ENCODE measurements at regions not wholly inside any gene's neighbourhood (a gene's known extent, or its start where the extent isn't known, plus 50 kb on each side); places are given as distances from the start of the nearest gene placed in this dataset.

- Histone ChIP-seq H3K4ac (replicated peaks; ENCODE audit: insufficient read length, low read depth, low read length) (no peak overlapping the region), H3K14ac (ENCODE audit: insufficient read length) (no peak overlapping the region), H3K4me2 (ENCODE audit: insufficient read depth in 1 of 2, low read depth in 2 of 2, low read length in 2 of 2) (no peak overlapping the region), H3K27ac (ENCODE audit: low read depth, low read length) (no peak overlapping the region), H3K27me3 (replicated peaks in 1 of 4; ENCODE audit: control insufficient read depth in 3 of 4, extremely low read depth in 1 of 4, insufficient read depth in 3 of 4, low read length in 3 of 4) (peaks cover 0 to 4% (median 0%) of the 10 kb centered on the region in 4 experiments; a peak in 1 of 7 replicates), H4K91ac (replicated peaks; ENCODE audit: insufficient read length, low read length) (no peak overlapping the region), H3K79me1 (ENCODE audit: low read depth, low read length) (no peaks in the 10 kb centered on the region), H4K5ac (ENCODE audit: insufficient read length, low read depth, low read length) (no peak overlapping the region), H2BK12ac (ENCODE audit: low read depth, low read length) (no peak overlapping the region), H2AK5ac (ENCODE audit: low read depth, low read length) (no peak overlapping the region), H3K18ac (ENCODE audit: extremely low read depth, low read length) (no peak overlapping the region), H3K4me3 (ENCODE audit: extremely low read depth in 1 of 4, insufficient read depth in 2 of 4, low read depth in 3 of 4, low read length in 4 of 4) (no peak overlapping the region), H4K8ac (ENCODE audit: extremely low read depth, insufficient read depth, low read length) (no peak overlapping the region), H2BK20ac (ENCODE audit: low read length) (no peak overlapping the region), H4K20me1 (replicated peaks in 1 of 2; ENCODE audit: control insufficient read depth in 1 of 2, insufficient read depth in 2 of 2, low read length in 2 of 2) (no peaks in the 10 kb centered on the region), H3K23me2 (ENCODE audit: low read depth, low read length) (no peaks in the 10 kb centered on the region), H3K79me2 (ENCODE audit: control insufficient read depth in 1 of 2, insufficient read depth in 2 of 2, low read length in 2 of 2) (no peaks in the 10 kb centered on the region), H3K23ac (ENCODE audit: insufficient read length) (no peak overlapping the region), H2BK15ac (ENCODE audit: low read length) (no peak overlapping the region), H2BK120ac (replicated peaks; ENCODE audit: low read depth, low read length) (no peak overlapping the region), H3K36me3 (ENCODE audit: control insufficient read depth in 2 of 4, insufficient read depth in 4 of 4, low read length in 3 of 4) (no peaks in the 10 kb centered on the region), H2AFZ (ENCODE audit: low read length) (no peak overlapping the region), H3K56ac (replicated peaks; ENCODE audit: insufficient read length, low read depth, low read length) (no peak overlapping the region), H3K4me1 (replicated peaks in 1 of 4; ENCODE audit: control insufficient read depth in 3 of 4, insufficient read depth in 4 of 4, low read length in 3 of 4) (no peaks in the 10 kb centered on the region), H3K9me3 (ENCODE audit: insufficient read depth in 2 of 2, low read depth in 1 of 2, low read length in 1 of 2) (peaks cover 2 to 4% of the 10 kb centered on the region in 2 experiments; a peak in 2 of 4 replicates), H3K9ac (replicated peaks in 1 of 4; ENCODE audit: extremely low read depth in 1 of 4, low read depth in 3 of 4, low read length in 3 of 4) (no peak overlapping the region), H2BK5ac (ENCODE audit: low read depth, low read length) (no peak overlapping the region)
- ChIA-PET CTCF (ENCODE audit: partially characterized antibody) (no interaction called here), POLR2A (ENCODE audit: partially characterized antibody) (no interaction called here)
- no peak for FAIRE-seq
- peak in 1 of 2 experiments; percentile 20 for DNase-seq (ENCODE audit: low read depth in 1 of 2, low spot score in 2 of 2)
- no peak for TF ChIP-seq SP4 (IDR thresholded peaks at IDR 0.05; ENCODE audit: low read length)
- no peak for TF ChIP-seq TCF12 (IDR thresholded peaks at IDR 0.05; ENCODE audit: low read depth, low read length)
- no peak for TF ChIP-seq EGR1 (IDR thresholded peaks at IDR 0.05; ENCODE audit: borderline replicate concordance, low read depth, low read length)
- no peak for TF ChIP-seq CREB1 (IDR thresholded peaks at IDR 0.05)
- no peak for TF ChIP-seq CTBP2 (IDR thresholded peaks at IDR 0.05; ENCODE audit: borderline replicate concordance, insufficient read depth, insufficient read length, low read length)
- TF ChIP-seq, protein P1, sequence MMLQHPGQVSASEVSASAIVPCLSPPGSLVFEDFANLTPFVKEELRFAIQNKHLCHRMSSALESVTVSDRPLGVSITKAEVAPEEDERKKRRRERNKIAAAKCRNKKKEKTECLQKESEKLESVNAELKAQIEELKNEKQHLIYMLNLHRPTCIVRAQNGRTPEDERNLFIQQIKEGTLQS (IDR thresholded peaks at IDR 0.05; ENCODE audit: insufficient read depth, low read depth, low read length) = no peak
- TF ChIP-seq POLR2A (IDR thresholded peaks at IDR 0.05; ENCODE audit: control extremely low read depth in 1 of 2, low read depth in 2 of 2, low read length in 2 of 2) = no peak
- TF ChIP-seq ZNF274 (IDR thresholded peaks at IDR 0.05; ENCODE audit: borderline replicate concordance, extremely low read depth, low read length) = no peak
- 94% methylated on average over 5 of the region's 5 CpGs; no CpG with 5 or more reads in 1 of the 2 experiments for WGBS, 2 experiments (ENCODE audit: extremely low coverage in 1 of 2, insufficient coverage in 1 of 2, insufficient read length in 1 of 2, insufficient replicate concordance in 2 of 2, low coverage in 1 of 2, low lambda C conversion rate in 2 of 2, missing lambda C conversion rate in 1 of 2)
Measured at GRCh38 chr19:31538879-31539278, 189.6 kb upstream of the TSHZ3 start.
